Activated naive CD4-positive, alpha-beta T cell treated with anti-CD3 and anti-CD28 coated beads, Interleukin-2, amount 50 U/mL, for 16 hours (primary cell): ENCODE measurements at regions not wholly inside any gene's neighbourhood (a gene's known extent, or its start where the extent isn't known, plus 50 kb on each side); places are given as distances from the start of the nearest gene placed in this dataset.
"Not testable (repeated sequence)": the region's sequence is repeated elsewhere in the genome, so short reads cannot be mapped to it uniquely, and the experiment has no call there.

ENCODE experiments used
- DNase-seq: peaks from one replicate; pipeline ENCODE4 v3.0.0-alpha.2; 2020

- DNase-seq, result not testable (repeated sequence)
Observed at GRCh38 chr21:6066320-6066985, 4454.9 kb upstream of the TPTE start.

GRCh38 chr21:6068098-6068831 lies 4453.1 kb upstream of the TPTE start:
- DNase-seq, result not testable (repeated sequence)

- not testable (repeated sequence) for DNase-seq
Observed at GRCh38 chr21:6070213-6070612, 4451.2 kb upstream of the TPTE start.

- not testable (repeated sequence) for DNase-seq
Observed at GRCh38 chr21:6072691-6073090, 4448.7 kb upstream of the TPTE start.

DNA sequence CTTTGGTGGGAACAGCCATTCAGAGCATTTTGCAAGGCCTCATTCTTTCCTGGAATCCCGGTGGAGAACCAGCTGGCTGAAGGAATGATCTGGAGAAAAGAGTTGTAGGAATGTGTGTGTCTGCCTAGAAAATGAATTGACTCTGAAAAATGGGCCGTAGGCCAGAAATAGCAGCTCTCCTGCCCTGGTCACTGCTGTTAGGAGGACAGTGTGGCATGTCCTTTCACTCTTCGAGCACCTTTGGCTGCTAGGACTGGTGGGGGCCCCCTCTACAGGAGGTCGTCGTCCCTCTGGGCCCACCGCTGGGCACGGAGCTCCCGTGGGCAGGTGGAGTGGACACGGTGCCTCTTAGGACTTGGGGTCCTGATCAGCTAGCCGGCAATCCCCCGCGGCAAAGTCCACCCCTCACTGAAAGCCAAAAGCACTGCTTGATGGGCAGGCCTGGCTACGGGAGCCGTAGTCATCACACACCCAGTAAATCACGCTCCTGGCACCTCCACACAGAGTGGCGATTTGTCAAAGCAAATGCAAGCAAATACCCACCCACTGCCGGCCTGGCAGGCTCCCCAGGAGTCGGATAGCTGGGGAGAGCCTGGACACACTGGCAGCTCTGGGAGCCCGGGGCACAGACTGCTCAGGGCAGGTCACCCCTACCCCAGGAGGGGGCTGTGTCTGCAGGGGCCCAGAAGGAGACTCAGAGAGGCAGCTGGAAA lies 4447.2 kb upstream of the TPTE start:
- not testable (repeated sequence) for DNase-seq

- DNase-seq, result not testable (repeated sequence)
Observed at GRCh38 chr21:6074935-6075334, 4446.4 kb upstream of the TPTE start.

DNA sequence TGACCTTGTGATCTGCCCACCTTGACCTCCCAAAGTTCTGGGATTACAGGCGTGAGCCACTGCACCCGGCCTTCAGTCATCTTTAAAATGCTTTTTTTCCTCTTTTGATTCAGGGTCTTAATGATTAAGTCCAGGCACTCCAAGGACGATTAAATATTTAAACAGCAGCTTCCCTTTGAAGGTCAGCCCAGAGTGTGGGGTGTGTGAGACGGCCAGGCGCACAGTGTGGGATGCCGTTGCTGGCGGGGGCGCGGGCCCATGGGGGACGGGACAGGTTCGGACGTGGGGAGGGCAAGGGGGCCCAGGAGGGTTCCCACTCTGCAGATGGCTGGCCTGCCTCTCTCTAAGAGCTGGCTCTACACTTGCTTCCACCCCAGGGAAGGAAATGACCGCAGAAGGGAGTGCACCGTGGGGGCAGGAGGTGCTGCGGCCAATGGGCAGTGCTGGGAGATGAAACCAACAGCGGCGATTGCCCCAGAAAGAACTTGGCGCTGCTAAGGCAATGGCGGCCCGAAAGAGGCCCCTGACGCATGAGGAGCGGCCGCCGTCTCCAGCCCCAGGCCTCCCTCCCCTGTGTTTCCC lies 4445.7 kb upstream of the TPTE start:
- not testable (repeated sequence) for DNase-seq

DNA sequence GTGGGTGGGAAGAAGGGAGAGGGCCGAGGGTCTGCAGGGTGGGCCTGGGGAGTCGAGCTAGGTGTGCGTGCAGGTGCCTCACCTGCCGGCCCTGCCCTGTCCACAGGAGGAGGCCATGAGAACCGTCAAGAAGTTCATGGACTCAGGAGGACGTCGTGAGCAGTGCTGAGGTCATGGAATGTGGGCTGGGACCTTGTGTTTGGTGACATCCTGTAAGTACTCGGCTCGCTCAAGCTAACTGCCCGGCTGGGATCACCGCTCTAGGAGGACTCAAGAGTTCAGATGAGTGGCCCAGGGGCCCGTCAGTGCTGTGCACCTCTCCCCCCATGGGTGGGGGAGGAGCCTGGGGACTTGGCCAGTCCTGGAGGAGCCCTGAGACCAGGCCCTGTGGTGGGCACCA lies 4444.0 kb upstream of the TPTE start:
- not testable (repeated sequence) for DNase-seq

DNA sequence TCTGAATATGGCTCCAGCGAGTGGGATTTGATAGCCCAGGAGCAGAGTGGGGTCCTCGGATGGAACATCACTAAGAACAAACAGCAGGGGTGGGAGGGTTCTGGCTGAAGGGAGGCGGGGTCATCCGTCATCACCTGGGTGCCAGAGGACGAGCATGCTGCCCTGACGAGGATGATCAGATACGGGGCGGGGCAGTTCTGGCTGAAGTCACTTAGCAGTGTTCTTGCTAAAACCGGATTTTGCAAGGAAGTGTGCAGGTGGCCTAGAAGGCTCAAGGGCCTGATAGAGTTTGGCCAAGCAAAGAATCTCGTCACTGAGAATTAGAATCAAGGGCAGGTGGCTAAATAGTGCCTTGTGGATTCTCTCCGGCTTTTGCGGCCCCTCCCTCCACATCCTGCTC lies 4442.5 kb upstream of the TPTE start:
- not testable (repeated sequence) for DNase-seq

DNA sequence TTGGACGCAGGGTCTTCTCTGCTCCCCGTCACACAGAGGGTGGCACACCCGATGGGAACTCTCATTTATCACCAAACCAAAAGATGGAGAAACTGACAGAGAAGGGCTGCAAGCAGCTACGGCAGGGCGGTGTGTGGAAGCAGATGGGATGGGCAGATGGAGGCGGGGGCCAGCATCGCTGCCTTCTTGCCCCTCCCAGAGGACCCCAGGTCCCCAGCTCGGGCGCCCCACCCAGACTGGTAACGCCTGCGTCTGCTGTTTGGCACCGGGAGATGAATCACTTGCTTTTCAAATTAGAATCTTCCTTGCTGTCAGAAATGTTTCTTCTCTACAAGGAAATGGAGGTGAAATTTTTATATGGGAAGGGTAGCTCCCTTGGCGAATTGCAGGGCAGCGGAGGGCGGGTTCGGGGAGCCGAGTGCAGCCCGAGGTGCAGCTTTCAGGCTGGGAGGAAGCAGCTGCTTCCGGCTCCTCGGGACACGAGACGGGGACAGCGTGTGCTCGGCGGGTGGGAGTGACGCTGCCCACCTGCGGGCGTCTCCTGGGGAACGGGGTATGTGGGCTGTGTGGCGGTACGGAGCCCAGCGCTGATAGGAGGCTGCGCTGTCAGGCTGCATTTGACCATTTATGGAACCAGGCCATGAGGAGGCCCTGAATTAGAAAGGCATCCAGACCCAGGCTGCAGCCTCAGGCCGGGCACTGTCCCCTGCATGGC lies 4440.3 kb upstream of the TPTE start:
- not testable (repeated sequence) for DNase-seq

DNA sequence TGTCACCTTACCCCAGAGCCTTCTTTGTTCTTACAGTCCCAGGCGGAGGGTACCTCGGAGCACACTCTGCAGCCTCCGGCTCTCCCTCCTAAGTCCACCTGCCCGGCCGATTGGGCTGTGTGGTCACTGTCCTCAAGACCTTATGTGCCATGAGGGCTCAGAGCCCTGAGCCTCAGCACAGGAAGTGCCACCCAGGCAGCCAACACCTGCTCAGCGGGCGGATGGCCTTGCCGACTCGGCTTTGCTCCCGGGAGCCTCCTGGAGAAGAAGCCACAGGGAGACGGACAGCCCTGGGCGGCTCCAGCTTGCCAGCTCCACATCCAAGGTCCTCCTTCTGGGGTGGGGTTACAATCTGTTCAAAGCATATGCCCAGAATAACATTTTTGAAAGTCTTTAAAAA lies 4439.2 kb upstream of the TPTE start:
- DNase-seq, result not testable (repeated sequence)

DNA sequence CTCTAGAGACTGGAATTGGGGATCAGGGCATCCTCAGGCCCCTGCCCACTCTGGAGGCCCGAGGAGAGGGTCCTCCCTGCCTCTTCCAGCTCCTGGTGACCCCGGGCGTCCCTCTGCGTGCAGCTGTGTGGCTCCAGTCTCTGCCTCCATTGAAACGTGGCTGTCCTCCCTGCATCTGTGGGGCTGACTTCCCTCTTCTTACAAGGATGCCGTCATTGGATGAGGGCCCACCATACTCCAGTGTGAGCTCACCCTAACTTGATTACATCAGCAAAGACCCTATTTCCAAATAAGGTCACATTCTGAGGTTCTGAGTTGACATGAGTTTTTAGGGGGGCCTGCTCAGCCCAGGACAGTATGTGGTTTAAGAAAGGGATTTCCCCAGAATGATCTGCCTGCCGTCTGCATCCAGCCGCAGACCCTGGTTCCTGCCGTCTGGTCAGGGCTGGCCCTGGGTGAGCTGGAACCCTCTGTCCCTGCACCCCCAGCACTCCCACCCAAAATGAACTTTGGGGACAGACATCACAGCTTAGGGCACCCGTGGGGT lies 4437.7 kb upstream of the TPTE start:
- not testable (repeated sequence) for DNase-seq

DNA sequence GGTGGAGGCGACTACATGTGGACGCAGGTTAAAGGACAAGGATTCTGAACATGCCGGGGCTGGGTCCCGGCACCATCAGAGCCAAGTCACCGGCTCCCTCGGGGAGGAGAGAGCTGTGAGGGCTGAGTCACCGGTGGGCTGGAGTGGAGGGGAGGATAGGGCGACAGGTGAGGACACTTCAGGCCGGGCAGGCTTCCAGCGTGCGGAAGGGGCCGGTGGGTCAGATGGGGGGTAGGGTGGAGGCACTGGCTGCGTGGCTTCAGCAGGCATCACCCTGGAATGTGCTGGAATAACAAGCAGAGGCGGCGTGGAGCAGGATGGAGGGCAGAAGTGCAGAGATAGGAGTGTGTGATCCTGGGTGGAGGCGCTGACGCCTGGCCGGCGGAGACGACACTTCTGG lies 4435.3 kb upstream of the TPTE start:
- DNase-seq, result not testable (repeated sequence)

- not testable (repeated sequence) for DNase-seq
Observed at GRCh38 chr21:6087579-6088178, 4433.7 kb upstream of the TPTE start.

- DNase-seq, result not testable (repeated sequence)
Observed at GRCh38 chr21:6090286-6090908, 4431.0 kb upstream of the TPTE start.

DNA sequence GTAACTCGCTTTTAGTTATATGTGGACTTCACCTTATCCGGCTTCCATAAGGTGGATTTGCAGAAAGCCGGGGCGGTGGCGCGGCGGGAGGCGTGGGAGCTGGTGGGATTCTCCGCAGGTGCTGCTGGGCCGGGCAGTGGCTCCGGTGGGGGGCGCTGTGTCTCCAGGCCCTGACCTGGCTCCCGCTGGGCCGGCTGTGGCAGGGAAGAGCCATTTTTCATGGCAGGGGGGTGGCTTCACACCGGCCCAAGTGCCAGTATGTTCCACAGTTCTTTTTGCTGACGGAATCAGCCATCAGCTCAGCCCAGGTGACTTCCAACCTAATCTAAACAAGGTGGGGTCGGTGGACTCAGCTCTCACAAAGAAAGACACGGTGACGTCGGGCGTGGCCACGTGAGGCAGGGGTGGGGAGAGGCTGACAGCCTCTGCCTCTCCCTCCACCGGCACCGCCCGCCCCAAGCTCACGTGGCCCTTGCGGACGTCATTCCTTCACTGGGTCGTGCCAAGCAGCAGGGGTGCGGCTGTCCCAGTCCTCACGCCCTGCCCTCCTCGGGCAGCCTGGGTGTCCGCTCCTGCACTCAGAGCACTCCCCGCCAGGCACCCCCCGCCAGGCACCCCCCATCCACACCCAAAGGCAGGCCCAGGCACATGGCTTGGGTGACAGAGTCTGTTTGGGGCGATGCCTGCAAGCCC lies 4429.9 kb upstream of the TPTE start:
- not testable (repeated sequence) for DNase-seq

DNA sequence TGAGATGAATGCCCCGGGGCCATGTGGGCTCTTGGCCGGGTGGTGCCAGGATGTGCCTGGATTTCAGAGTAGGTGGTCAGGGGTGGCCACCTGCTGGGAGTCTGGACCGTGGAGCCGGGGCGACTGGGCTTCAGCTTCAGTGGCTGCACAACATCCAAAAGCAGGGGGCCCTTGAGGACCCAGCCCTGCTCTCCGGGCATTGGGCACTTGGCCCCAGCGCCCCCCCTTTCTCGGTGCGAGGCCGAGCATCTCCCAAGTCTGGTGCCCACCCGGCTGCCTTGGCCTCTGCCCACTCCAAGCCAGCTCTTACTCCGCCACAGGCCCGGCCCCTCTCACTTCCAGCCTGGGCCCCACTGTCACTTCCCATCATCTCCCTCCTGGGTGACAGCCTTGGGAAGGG lies 4429.0 kb upstream of the TPTE start:
- DNase-seq, result not testable (repeated sequence)

DNA sequence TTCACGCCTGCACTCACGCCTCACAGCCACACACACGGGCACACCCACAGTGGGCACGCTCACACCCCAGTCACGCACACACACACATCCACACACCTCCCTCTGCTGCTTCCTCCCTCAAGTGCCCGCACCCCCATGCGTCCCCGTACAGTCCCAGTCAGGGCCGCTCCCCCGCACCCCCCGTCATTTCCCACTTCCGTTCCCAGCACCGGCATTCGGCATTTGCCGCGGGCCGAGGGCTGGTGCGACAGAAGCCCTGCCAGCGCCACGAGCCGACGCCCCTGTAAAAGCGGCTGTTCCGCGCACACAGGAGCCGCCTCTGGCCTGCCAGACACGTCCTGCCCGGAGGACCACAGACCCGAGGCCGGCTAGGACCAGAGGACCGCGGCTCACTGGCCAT lies 4428.0 kb upstream of the TPTE start:
- peak; percentile 16 for DNase-seq

GRCh38 chr21:6093870-6094269 lies 4427.5 kb upstream of the TPTE start:
- not testable (repeated sequence) for DNase-seq

- DNase-seq, result not testable (repeated sequence)
Observed at GRCh38 chr21:6095304-6095703, 4426.1 kb upstream of the TPTE start.
